NOMO-1 (cell line): ENCODE measurements at regions not wholly inside any gene's neighbourhood (a gene's known extent, or its start where the extent isn't known, plus 50 kb on each side); places are given as distances from the start of the nearest gene placed in this dataset.

Source experiments
- DNase-seq, 2 experiments: peaks; one replicate each; lab custom pipeline; 2025; ENCODE audit not compliant: unreplicated experiment in 2 of 2; lab: John Stamatoyannopoulos, UW

DNA sequence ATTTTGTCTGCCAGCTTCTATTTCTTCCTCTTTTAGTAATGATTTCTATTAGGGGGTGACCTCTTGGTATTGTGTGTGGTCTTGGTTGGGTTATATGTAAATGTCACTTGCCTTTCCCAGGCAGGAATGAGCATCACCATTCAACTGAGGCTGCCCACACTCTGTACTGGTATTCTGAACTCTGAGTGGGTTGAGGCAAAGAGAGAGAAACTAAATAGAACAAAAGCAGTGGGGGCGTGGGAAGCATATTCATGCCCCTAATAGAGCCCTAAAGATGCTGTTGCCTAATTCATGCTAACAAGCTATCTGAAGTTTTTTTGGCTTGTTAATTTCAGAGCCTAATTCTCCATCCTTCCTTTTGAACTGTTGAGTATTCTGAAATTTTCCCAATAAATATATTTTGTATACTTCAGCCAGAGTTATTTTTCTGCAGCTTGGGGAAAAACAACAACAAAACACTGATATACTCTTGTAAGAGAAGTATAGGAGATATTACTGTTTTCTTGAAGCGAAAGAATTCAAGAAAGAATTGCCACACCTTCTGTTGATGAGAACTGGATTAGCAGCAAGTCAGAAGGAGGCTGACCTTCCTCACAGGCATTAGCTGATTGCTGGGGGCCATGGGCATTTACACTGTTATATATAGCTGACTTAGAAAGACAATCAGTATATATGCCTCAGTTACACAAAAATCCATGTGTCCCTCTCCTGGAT lies 315.8 kb upstream of the KLF12 start:
- DNase-seq, result no peak

DNA sequence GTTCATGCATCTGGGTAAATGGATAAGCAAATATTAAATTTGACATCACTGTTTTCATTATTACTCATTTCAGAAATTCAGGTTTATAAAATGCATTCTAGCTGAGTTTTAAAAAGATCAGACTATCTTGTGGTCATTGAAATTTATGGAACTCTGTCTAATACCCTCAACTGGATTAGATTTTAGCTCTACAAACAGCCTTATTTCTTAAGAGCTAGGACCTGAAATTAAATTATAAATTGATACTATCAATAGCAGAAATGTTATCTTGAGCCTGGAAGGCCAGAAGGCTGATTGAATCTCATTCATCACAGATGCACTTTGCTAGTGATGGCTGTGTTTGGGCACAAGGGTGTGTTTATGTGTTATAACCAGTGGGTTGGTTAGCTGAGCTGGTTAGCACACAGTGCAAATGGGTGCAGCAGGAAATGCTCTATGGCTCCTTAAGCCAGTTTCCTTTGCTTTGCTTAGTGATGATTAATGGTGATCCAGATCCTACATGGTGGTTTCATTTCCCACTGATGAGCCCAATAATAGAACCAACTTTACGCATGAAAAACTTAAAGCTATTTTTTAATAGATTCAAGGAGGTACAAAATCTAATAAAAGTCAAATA lies 310.8 kb upstream of the KLF12 start:
- DNase-seq, result no peak

- DNase-seq, result no peak
Measured at GRCh38 chr13:74444161-74444571, 310.0 kb upstream of the KLF12 start.

DNA sequence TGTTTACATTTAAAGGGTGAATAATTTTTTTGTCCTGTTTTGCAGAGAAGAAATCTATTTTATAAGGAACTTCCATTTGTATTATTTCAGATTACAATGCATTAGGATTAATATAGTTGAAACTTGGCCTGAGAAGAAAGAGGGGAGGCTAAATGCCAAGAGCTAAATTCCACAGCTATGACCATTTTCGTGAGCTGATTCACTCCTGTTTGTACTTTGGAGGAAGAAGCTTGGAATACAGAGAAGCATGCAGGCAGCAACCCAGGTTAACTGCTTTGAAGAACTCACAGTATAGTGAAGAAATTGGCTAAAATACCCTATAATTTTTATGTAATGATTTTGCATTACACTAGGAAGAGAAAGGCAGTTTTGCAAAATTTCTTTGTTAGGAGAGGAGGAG lies 309.4 kb upstream of the KLF12 start:
- no peak for DNase-seq

GRCh38 chr13:74442751-74443150 lies 308.5 kb upstream of the KLF12 start:
- no peak for DNase-seq

DNA sequence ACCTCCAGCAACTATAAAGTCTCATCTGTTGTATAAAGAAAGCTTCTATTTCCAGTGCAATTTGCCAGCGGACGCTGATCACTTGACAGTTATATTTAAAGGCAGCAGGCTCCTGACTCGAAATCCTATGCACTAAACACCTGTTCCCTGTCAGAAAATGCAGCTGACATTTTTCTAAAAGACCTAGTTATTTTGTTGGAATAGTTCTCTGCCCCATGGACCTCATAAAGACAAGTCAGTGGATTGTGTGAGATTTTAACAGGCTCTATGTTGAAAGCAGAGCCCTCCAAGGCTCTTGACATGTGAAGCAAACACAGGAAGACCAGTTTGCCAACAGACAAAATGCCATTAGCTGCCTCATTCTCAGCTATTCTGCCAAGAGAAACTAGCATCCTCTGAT lies 304.7 kb upstream of the KLF12 start:
- no peak for DNase-seq

DNA sequence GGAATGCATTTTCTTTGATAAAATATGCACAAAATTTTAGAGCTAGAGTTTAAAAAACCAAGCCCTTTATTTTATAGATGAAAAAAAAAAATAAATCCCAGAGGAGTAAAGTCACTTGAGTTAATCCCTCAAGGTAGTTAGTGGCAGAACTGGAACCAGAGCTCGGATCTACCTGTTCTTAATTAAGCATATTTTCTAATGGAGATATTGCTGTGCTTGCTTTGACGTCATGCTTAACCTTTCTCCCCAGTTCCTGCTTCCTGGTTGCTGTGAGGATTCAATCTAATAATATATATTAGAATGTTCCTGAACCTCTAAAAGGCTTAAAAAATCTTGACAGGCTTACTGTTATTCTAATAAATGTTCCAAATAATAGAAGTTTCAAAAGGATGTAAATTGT lies 300.6 kb upstream of the KLF12 start:
- no peak for DNase-seq

GRCh38 chr13:74424455-74424854 lies 290.3 kb upstream of the KLF12 start:
- no peak for DNase-seq

GRCh38 chr13:74423434-74423833 lies 289.2 kb upstream of the KLF12 start:
- no peak for DNase-seq

GRCh38 chr13:74414458-74414857 lies 280.3 kb upstream of the KLF12 start:
- no peak for DNase-seq

DNA sequence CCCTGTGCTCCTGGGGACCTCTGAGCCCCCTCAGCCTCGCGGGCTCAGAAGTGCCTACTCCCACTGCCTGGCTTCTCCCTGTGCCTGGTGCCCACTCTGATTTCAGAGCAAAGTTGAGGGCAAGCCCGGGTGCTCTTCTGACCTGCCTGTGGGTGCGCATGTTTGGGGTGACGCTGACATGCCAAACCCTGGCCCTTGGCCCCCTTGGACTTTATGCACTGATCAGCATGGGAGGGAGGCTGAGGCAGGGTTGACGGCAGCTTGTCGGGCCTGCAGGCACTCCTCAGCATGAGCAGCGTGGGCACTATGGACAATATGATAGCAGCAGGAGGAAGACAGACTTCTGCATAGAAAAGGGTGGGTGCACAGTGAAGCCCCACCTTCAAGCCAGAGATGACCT lies 279.3 kb upstream of the KLF12 start:
- no peak for DNase-seq

GRCh38 chr13:74409551-74409950 lies 275.3 kb upstream of the KLF12 start:
- no peak for DNase-seq

- no peak for DNase-seq
Measured at GRCh38 chr13:74406420-74406819, 272.2 kb upstream of the KLF12 start.

DNA sequence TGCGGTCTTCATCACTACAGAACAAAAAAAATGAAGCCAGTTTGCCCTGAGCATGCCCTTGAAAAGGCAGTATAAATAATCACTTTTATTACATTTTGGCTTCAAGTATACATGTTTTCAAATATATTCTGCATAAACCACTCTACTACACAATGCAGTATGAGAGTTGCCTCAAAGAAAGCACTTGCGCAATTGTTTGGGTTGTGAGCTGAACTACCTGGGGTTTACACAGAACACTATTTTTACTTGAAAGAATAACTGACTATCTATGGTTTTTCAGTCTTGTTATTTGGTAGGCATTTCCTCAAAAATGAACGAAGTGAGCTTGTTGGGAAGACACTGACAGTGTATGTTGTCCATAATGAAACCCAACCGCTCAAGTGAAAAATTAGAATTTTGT lies 264.4 kb upstream of the KLF12 start:
- no peak for DNase-seq

DNA sequence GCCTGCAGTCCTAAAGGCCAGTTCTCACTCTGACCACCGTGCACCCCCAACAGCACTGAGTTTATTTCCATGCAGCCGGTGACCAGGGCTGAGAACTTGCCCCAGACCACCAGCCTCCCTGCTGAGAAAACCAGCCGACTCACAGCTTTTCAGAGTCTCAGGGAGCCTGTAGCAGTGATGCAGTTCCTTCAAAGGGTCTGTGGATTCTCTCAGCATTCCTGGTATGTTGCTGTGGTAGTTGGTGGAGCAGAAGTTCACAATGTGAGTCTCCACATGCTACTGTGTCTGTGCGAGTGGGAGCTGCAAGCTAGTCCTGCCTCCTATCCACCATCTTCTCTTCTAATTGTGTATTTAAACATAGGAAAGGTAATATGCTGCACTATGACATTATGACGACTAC lies 254.9 kb upstream of the KLF12 start:
- no peak for DNase-seq

DNA sequence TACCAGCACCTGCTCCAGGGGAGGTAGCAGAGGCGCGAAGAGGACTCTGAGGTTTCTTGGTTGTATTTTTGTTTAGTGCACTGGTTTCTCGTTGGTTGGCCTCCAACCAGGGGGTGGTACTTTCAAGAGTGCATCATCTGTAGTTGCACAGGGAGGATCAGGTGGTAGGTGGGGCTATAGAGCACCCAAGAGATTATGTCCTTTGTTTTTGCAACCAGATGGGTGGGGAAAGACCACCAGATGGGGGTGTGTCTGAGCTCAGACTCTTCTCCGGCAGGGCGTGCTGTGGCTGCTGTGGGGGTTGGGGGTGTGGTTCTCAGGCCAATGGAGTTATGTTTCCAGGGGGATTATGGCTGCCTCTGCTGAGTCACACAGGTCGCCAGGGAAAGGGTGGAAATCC lies 254.4 kb upstream of the KLF12 start:
- no peak for DNase-seq

GRCh38 chr13:74372511-74372910 lies 238.3 kb upstream of the KLF12 start:
- DNase-seq, result no peak

GRCh38 chr13:74367193-74367592 lies 233.0 kb upstream of the KLF12 start:
- no peak for DNase-seq

GRCh38 chr13:74361274-74361673 lies 227.1 kb upstream of the KLF12 start:
- DNase-seq, result no peak

GRCh38 chr13:74346960-74347359 lies 212.8 kb upstream of the KLF12 start:
- no peak for DNase-seq

DNA sequence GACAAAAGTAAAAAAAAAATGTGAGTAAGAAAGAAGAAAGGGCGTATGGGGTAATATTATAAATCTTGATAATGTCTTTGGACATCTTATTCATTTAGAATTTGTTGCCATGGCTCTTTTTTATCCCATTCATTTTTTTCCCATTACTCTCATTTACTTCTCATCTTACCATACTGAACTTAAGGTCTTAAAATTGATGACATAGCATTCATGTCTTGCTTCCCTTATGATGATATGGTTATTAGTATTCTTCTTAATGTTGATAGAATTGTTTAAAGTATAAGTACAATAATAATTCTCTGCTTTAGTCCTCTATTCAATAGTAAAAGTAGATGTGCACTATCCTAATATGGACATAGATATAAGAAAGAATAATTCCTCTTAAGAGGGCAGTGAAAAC lies 204.1 kb upstream of the KLF12 start:
- DNase-seq, result no peak

GRCh38 chr13:74336546-74336945 lies 202.3 kb upstream of the KLF12 start:
- DNase-seq, result no peak

DNA sequence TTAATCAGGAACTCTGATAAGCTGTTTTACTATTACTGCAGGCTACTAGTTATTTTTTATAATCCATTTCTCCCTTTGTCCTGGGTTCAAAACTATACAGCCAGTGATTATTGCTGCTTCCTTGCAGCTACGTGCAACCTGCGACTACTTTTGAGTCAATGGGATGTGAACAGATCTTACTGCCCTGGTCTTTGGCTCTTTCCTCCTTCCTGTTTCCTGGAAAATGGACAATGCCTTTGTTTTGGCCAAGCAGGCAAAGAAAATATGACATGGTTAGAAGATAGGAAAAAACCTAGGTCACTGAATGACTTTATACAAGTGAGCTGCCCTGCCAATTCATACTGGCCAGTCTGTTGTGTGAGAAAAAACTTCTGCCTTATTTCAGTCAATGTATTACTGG lies 201.2 kb upstream of the KLF12 start:
- DNase-seq, result no peak
